HEK293T (cell line): ENCODE measurements at regions not wholly inside any gene's neighbourhood (a gene's known extent, or its start where the extent isn't known, plus 50 kb on each side); places are given as distances from the start of the nearest gene placed in this dataset.

Source experiments
- ARNT ChIP-seq: fragments of 450-650 bp; IDR thresholded peaks from 2 replicates; pipeline ENCODE4 v1.6.1; 2017; ENCODE audit warnings: mild to moderate bottlenecking
- ELF4 ChIP-seq: fragments of 450-650 bp; IDR thresholded peaks from 2 replicates; pipeline ENCODE4 v1.6.1; 2017; ENCODE audit warnings: antibody characterized with exemption
- FOXA1 ChIP-seq: fragments of 450-650 bp; IDR thresholded peaks from 2 replicates; pipeline ENCODE4 v1.6.1; 2016; ENCODE audit warnings: mild to moderate bottlenecking
- FOXM1 ChIP-seq: fragments of 450-650 bp; IDR thresholded peaks from 2 replicates; pipeline ENCODE4 v1.6.1; 2017; ENCODE audit warnings: mild to moderate bottlenecking, borderline replicate concordance
- LEF1 ChIP-seq: fragments of 450-650 bp; IDR thresholded peaks from 2 replicates; pipeline ENCODE4 v1.6.1; 2017; ENCODE audit warnings: mild to moderate bottlenecking, borderline replicate concordance
- NFRKB ChIP-seq: fragments of 450-650 bp; IDR thresholded peaks from 2 replicates; pipeline ENCODE4 v1.6.1; 2016; ENCODE audit warnings: mild to moderate bottlenecking, moderate library complexity
- SP1 ChIP-seq: fragments of 450-650 bp; IDR thresholded peaks from 2 replicates; pipeline ENCODE4 v1.6.1; 2017
- SUZ12 ChIP-seq: fragments of 450-650 bp; IDR thresholded peaks from 2 replicates; pipeline ENCODE4 v1.6.1; 2016; ENCODE audit warnings: mild to moderate bottlenecking

DNA sequence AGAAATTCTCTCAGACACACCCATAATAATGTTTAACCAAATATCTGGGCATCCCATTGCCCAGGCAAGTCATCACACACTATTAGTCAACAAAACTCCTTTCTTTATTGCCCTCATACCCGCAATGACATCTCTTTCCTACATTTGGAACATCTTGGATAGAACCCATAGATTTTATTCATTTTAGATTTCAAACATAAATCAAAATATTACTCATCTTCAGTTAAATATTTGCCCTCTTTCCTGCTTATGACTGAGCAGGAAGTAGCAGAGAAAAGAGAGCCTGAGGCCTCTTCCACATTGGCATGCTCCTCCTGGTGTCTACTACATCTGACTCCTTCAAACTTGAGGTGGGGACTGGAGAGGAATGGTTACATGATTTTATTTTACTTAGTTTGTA is 592.0 kb downstream of the CHSY3 start:
- TF ChIP-seq ARNT: no peak
- TF ChIP-seq ELF4: no peak
- no peak for TF ChIP-seq SP1
- TF ChIP-seq LEF1: no peak
- no peak for TF ChIP-seq SUZ12
- TF ChIP-seq NFRKB: no peak
- TF ChIP-seq FOXM1: no peak
- TF ChIP-seq FOXA1: no peak
